ENCODE measurements at regions not wholly inside any gene's neighbourhood (a gene's known extent, or its start where the extent isn't known, plus 50 kb on each side); places are given as distances from the start of the nearest gene placed in this dataset.

GRCh38 chr12:53816360-53817020 is 64.7 kb upstream of the CISTR start:
- no peaks in the 10 kb centered on the region for H3K9me3 ChIP-seq
- CTCF ChIA-PET = interaction anchor here (0.8 to 1.3 kb wide), 3 partner anchors 9 to 35 kb away, joined by 3 read pairs; no protein-coding TSS in a partner anchor
- ATAC-seq (no peak), FAIRE-seq (no peak), DNase-seq (ENCODE audit: low read depth in 1 of 2, low spot score in 1 of 2) (no peak)
- POLR2A ChIA-PET = no interaction called here
- peaks cover 7% of the 10 kb centered on the region; the same call in 1 of the 3 replicates for H3K4me1 ChIP-seq
- no peak overlapping the region for H3K4me3 ChIP-seq
- H3K27ac ChIP-seq = no peak overlapping the region
- 75% methylated on average over 4 of the region's 4 CpGs for WGBS (ENCODE audit: missing lambda C conversion rate)
- H3K4me2 ChIP-seq = no peak overlapping the region
- TF ChIP-seq RNF2 (IDR thresholded peaks at IDR 0.05; ENCODE audit: borderline replicate concordance, low read depth) (no peak), KDM1A (IDR thresholded peaks at IDR 0.05; ENCODE audit: low read depth) (no peak), GATA3 (IDR thresholded peaks at IDR 0.05; ENCODE audit: borderline replicate concordance) (no peak), BHLHE40 (IDR thresholded peaks at IDR 0.05; ENCODE audit: low read depth, low read length) (no peak), JUNB (IDR thresholded peaks at IDR 0.05) (no peak), HES2 (IDR thresholded peaks at IDR 0.05) (no peak), SMC3 (IDR thresholded peaks at IDR 0.05) (no peak), HOXB5 (CRISPR knock-in tag; IDR thresholded peaks at IDR 0.05) (no peak), NPAS2 (CRISPR knock-in tag; IDR thresholded peaks at IDR 0.05; ENCODE audit: borderline replicate concordance) (no peak), CHD2 (IDR thresholded peaks at IDR 0.05; ENCODE audit: low read length, partially characterized antibody) (no peak), ZNF302 (CRISPR knock-in tag; IDR thresholded peaks at IDR 0.05) (no peak), MYC (IDR thresholded peaks at IDR 0.05; ENCODE audit: borderline replicate concordance, low read length) (no peak), EHF (CRISPR knock-in tag; IDR thresholded peaks at IDR 0.05) (no peak)

GRCh38 chr12:53817021-53817389 is 65.2 kb upstream of the CISTR start:
- POLR2A ChIA-PET = no interaction called here
- Histone ChIP-seq H3K9me3 (no peaks in the 10 kb centered on the region), H3K4me3 (no peak overlapping the region), H3K4me2 (no peak overlapping the region), H3K27ac (no peak overlapping the region), H3K4me1 (peaks cover 7% of the 10 kb centered on the region; the same call in 1 of the 3 replicates)
- no peak for DNase-seq (ENCODE audit: low read depth in 1 of 2, low spot score in 1 of 2)
- TF ChIP-seq KDM5A (IDR thresholded peaks at IDR 0.05) = no peak
- no peak for TF ChIP-seq CTCF (IDR thresholded peaks at IDR 0.05)
- TF ChIP-seq GATA3 (IDR thresholded peaks at IDR 0.05; ENCODE audit: borderline replicate concordance) = no peak
- TF ChIP-seq EHF (CRISPR knock-in tag; IDR thresholded peaks at IDR 0.05) = no peak
- no peak for FAIRE-seq
- ATAC-seq = no peak
- CTCF ChIA-PET = interaction anchor here (0.8 to 1.3 kb wide), 4 partner anchors 9 to 35 kb away, joined by 3 to 4 read pairs (median 3); no protein-coding TSS in a partner anchor

- H3K4me2 ChIP-seq = no peak overlapping the region
Measured at GRCh38 chr12:53820514-53821306, 68.9 kb upstream of the CISTR start.

More at GRCh38 chr12:53820514-53821306, 68.9 kb upstream of the CISTR start:
- 73% methylated on average over 3 of the region's 3 CpGs for WGBS (ENCODE audit: missing lambda C conversion rate)
- Histone ChIP-seq H3K4me1 (peaks cover 26% of the 10 kb centered on the region), H3K9me3 (no peaks in the 10 kb centered on the region), H3K4me3 (no peak overlapping the region), H3K27ac (peak overlapping the region in 1 of 2 experiments; percentile 22; a peak in 1 of 6 replicates)
- TF ChIP-seq CBX2 (IDR thresholded peaks at IDR 0.05; ENCODE audit: borderline replicate concordance, low read depth) (no peak), MAFK (IDR thresholded peaks at IDR 0.05; ENCODE audit: partially characterized antibody) (peak; percentile 48), HOXA7 (CRISPR knock-in tag; IDR thresholded peaks at IDR 0.05) (no peak), ZFP36 (IDR thresholded peaks at IDR 0.05; ENCODE audit: borderline replicate concordance, partially characterized antibody) (peak; percentile 56)
- peak in 1 of 2 experiments; percentile 43; a peak in 3 of 6 replicates for ATAC-seq
- DNase-seq (ENCODE audit: low read depth in 1 of 2, low spot score in 1 of 2) = peak; percentile 13 to 51
- ChIA-PET CTCF (interaction anchor here (1.0 to 1.9 kb wide), 5 partner anchors 9 to 164 kb away, joined by 3 to 5 read pairs (median 4); no protein-coding TSS in a partner anchor), POLR2A (no interaction called here)
- no peak for FAIRE-seq

All from A549 (cell line).